H9 (cell line): ENCODE measurements at regions not wholly inside any gene's neighbourhood (a gene's known extent, or its start where the extent isn't known, plus 50 kb on each side); places are given as distances from the start of the nearest gene placed in this dataset.

ENCODE experiments used
- DNase-seq: peaks from one replicate; pipeline ENCODE4 v3.0.0-alpha.2; 2017
- H2AFZ ChIP-seq: one replicate; pipeline ENCODE4 v1.6.1; 2013; ENCODE audit warnings: mild to moderate bottlenecking, low read length, control low read depth, moderate library complexity
- H2AK5ac ChIP-seq: 2 replicates; pipeline ENCODE4 v1.6.1; 2013; ENCODE audit warnings: low read length, control low read depth, mixed read lengths; ENCODE audit not compliant: insufficient read length
- H2BK120ac ChIP-seq: one replicate; pipeline ENCODE4 v1.6.1; 2013; ENCODE audit warnings: low read depth, mild to moderate bottlenecking, low read length, control low read depth, inconsistent platforms; ENCODE audit not compliant: poor library complexity, severe bottlenecking
- H2BK12ac ChIP-seq: 2 replicates; pipeline ENCODE4 v1.6.1; 2013; ENCODE audit warnings: low read length, control low read depth, mixed read lengths, low read depth; ENCODE audit not compliant: insufficient read length
- H2BK15ac ChIP-seq: 2 replicates; pipeline ENCODE4 v1.6.1; 2013; ENCODE audit warnings: low read depth, low read length, control low read depth
- H2BK20ac ChIP-seq: one replicate; pipeline ENCODE4 v1.6.1; 2013; ENCODE audit warnings: low read depth, mild to moderate bottlenecking, low read length, control low read depth, inconsistent platforms; ENCODE audit not compliant: poor library complexity, severe bottlenecking
- H2BK5ac ChIP-seq: 2 replicates; pipeline ENCODE4 v1.6.1; 2013; ENCODE audit warnings: low read length, control low read depth, mixed read lengths; ENCODE audit not compliant: insufficient read length
- H3K14ac ChIP-seq: 2 replicates; pipeline ENCODE4 v1.6.1; 2013; ENCODE audit warnings: low read length, control low read depth; ENCODE audit not compliant: insufficient read depth
- H3K18ac ChIP-seq: 2 replicates; pipeline ENCODE4 v1.6.1; 2013; ENCODE audit warnings: low read depth, mild to moderate bottlenecking, mixed read lengths, low read length, control low read depth; ENCODE audit not compliant: insufficient read length
- H3K23ac ChIP-seq: 2 replicates; pipeline ENCODE4 v1.6.1; 2013; ENCODE audit warnings: low read length, control low read depth, mixed read lengths, low read depth; ENCODE audit not compliant: insufficient read length
- H3K23me2 ChIP-seq: 2 replicates; pipeline ENCODE4 v1.6.1; 2013; ENCODE audit warnings: low read depth, mild to moderate bottlenecking, mixed read lengths, low read length, control low read depth; ENCODE audit not compliant: insufficient read length, poor library complexity, severe bottlenecking
- H3K27ac ChIP-seq: 2 replicates; pipeline ENCODE4 v1.5.1; 2013; ENCODE audit warnings: low read length, control low read depth, mixed read lengths, low read depth; ENCODE audit not compliant: insufficient read length
- H3K27me3 ChIP-seq: 2 replicates; pipeline ENCODE4 v1.6.1; 2013; ENCODE audit warnings: low read length, control low read depth, inconsistent platforms; ENCODE audit not compliant: insufficient read depth
- H3K4ac ChIP-seq: 2 replicates; pipeline ENCODE4 v1.6.1; 2013; ENCODE audit warnings: low read depth, mild to moderate bottlenecking, control low read depth, inconsistent platforms, low read length, moderate library complexity
- H3K4me1 ChIP-seq: 2 replicates; pipeline ENCODE4 v1.6.1; 2013; ENCODE audit warnings: low read length, control low read depth, inconsistent platforms; ENCODE audit not compliant: insufficient read depth
- H3K4me2 ChIP-seq: 2 replicates; pipeline ENCODE4 v1.6.1; 2013; ENCODE audit warnings: low read length, control low read depth, mixed read lengths; ENCODE audit not compliant: insufficient read length, insufficient read depth
- H3K56ac ChIP-seq: 2 replicates; pipeline ENCODE4 v1.6.1; 2013; ENCODE audit warnings: low read depth, mild to moderate bottlenecking, mixed read lengths, low read length, control low read depth; ENCODE audit not compliant: insufficient read length
- H3K79me1 ChIP-seq: 2 replicates; pipeline ENCODE4 v1.6.1; 2013; ENCODE audit warnings: low read depth, mild to moderate bottlenecking, moderate library complexity, low read length, control low read depth, inconsistent platforms; ENCODE audit not compliant: insufficient read depth, poor library complexity, severe bottlenecking
- H3K79me2 ChIP-seq: 2 replicates; pipeline ENCODE4 v1.6.1; 2013; ENCODE audit warnings: low read length, control low read depth, inconsistent platforms; ENCODE audit not compliant: insufficient read depth
- H3K9ac ChIP-seq: 2 replicates; pipeline ENCODE4 v1.6.1; 2013; ENCODE audit warnings: low read length, control low read depth, mixed read lengths; ENCODE audit not compliant: insufficient read length; ENCODE audit errors: extremely low read depth
- H3K9me3 ChIP-seq: one replicate; pipeline ENCODE4 v1.6.1; 2013; ENCODE audit warnings: low read depth, low read length, inconsistent platforms; ENCODE audit not compliant: control insufficient read depth
- H3T11ph ChIP-seq: one replicate; pipeline ENCODE4 v1.6.1; 2013; ENCODE audit warnings: mild to moderate bottlenecking, low read length, control low read depth, inconsistent platforms
- H4K20me1 ChIP-seq: one replicate; pipeline ENCODE4 v1.6.1; 2013; ENCODE audit not compliant: control insufficient read depth, insufficient read length, insufficient read depth
- H4K5ac ChIP-seq: 2 replicates; pipeline ENCODE4 v1.6.1; 2013; ENCODE audit warnings: low read depth, mild to moderate bottlenecking, mixed read lengths, low read length, control low read depth; ENCODE audit not compliant: insufficient read length
- H4K8ac ChIP-seq: replicated peaks from 2 replicates; pipeline ENCODE4 v1.6.1; 2013; ENCODE audit warnings: low read length, control low read depth, mixed read lengths, low read depth; ENCODE audit not compliant: insufficient read length
- H4K91ac ChIP-seq: 2 replicates; pipeline ENCODE4 v1.6.1; 2013; ENCODE audit warnings: low read depth, mild to moderate bottlenecking, moderate library complexity, mixed read lengths, low read length, control low read depth; ENCODE audit not compliant: insufficient read length
- H3K27ac Mint-ChIP-seq, 3 experiments: 2 replicates in 2 of 3; 3 replicates in 1 of 3; pipeline ENCODE4 v1.8.0; 2020 to 2021; ENCODE audit warnings: mixed read lengths in 3 of 3, mild to moderate bottlenecking in 1 of 3, moderate library complexity in 1 of 3
- H3K27me3 Mint-ChIP-seq: 2 replicates; pipeline ENCODE4 v1.8.0; 2021; ENCODE audit warnings: low read depth, mild to moderate bottlenecking, moderate library complexity, mixed read lengths
- H3K36me3 Mint-ChIP-seq, 3 experiments: 2 replicates in 2 of 3; 3 replicates in 1 of 3; pipeline ENCODE4 v1.8.0; 2020 to 2021; ENCODE audit warnings: low read depth in 3 of 3, mixed read lengths in 3 of 3; ENCODE audit not compliant: insufficient read depth in 1 of 3
- H3K4me1 Mint-ChIP-seq, 2 experiments: 2 replicates each; pipeline ENCODE4 v1.8.0; 2020; ENCODE audit warnings: mixed read lengths in 2 of 2
- H3K4me3 Mint-ChIP-seq, 2 experiments: 2 replicates in 1 of 2; 3 replicates in 1 of 2; pipeline ENCODE4 v1.8.0; 2020 to 2021; ENCODE audit warnings: mild to moderate bottlenecking in 2 of 2, mixed read lengths in 2 of 2, moderate library complexity in 1 of 2
- H3K9me3 Mint-ChIP-seq, 2 experiments: 2 replicates in 1 of 2; 3 replicates in 1 of 2; pipeline ENCODE4 v1.8.0; 2020; ENCODE audit warnings: mild to moderate bottlenecking in 2 of 2, mixed read lengths in 2 of 2, moderate library complexity in 1 of 2
- WGBS: extraction: QIAGEN DNeasy Blood & Tissue Kit; methylation state at CpG from one replicate; pipeline ENCODE4 v1.1.7; 2013; ENCODE audit warnings: missing lambda C conversion rate, low lambda C conversion rate, mixed read lengths; ENCODE audit not compliant: insufficient read length; ENCODE audit errors: extremely low coverage; 5-methylcytosine and 5-hydroxymethylcytosine counted together
- TF ChIP-seq, protein P1 (sequence below): fragments of 200-600 bp; sonication (generic); conservative IDR thresholded peaks from 3 replicates; pipeline ENCODE4 v1.8.0; 2021; ENCODE audit warnings: antibody characterized with exemption, mild to moderate bottlenecking

GRCh38 chr18:22507055-22507454, 89.3 kb upstream of the CTAGE1 start:
- Histone ChIP-seq H2AFZ (no peak overlapping the region), H3K27ac (no peak overlapping the region), H4K5ac (no peak overlapping the region), H3K27me3 (no peaks in the 10 kb centered on the region), H3K4me2 (no peak overlapping the region), H3K4me1 (no peaks in the 10 kb centered on the region), H4K20me1 (no peaks in the 10 kb centered on the region), H3K79me2 (no peaks in the 10 kb centered on the region), H3K56ac (no peak overlapping the region), H2BK20ac (no peak overlapping the region), H3K79me1 (no peaks in the 10 kb centered on the region), H3K4ac (no peak overlapping the region), H3K9me3 (no peaks in the 10 kb centered on the region), H4K91ac (no peak overlapping the region), H3K23me2 (no peaks in the 10 kb centered on the region), H2AK5ac (no peak overlapping the region), H4K8ac (no peak overlapping the region), H3K18ac (no peak overlapping the region), H2BK5ac (no peak overlapping the region), H2BK12ac (no peak overlapping the region), H3K9ac (no peak overlapping the region), H3K23ac (no peak overlapping the region), H3K14ac (no peak overlapping the region), H2BK120ac (no peak overlapping the region), H3T11ph (no peak overlapping the region), H2BK15ac (no peak overlapping the region)
- no peaks in the 10 kb centered on the region; a peak in 1 of 5 replicates for H3K9me3 Mint-ChIP-seq
- H3K4me3 Mint-ChIP-seq, result no peak overlapping the region
- H3K4me1 Mint-ChIP-seq, result no peaks in the 10 kb centered on the region
- TF ChIP-seq, protein P1, sequence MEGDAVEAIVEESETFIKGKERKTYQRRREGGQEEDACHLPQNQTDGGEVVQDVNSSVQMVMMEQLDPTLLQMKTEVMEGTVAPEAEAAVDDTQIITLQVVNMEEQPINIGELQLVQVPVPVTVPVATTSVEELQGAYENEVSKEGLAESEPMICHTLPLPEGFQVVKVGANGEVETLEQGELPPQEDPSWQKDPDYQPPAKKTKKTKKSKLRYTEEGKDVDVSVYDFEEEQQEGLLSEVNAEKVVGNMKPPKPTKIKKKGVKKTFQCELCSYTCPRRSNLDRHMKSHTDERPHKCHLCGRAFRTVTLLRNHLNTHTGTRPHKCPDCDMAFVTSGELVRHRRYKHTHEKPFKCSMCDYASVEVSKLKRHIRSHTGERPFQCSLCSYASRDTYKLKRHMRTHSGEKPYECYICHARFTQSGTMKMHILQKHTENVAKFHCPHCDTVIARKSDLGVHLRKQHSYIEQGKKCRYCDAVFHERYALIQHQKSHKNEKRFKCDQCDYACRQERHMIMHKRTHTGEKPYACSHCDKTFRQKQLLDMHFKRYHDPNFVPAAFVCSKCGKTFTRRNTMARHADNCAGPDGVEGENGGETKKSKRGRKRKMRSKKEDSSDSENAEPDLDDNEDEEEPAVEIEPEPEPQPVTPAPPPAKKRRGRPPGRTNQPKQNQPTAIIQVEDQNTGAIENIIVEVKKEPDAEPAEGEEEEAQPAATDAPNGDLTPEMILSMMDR, result no peak
- H3K27me3 Mint-ChIP-seq, result no peaks in the 10 kb centered on the region
- H3K27ac Mint-ChIP-seq, result no peak overlapping the region
- no peaks in the 10 kb centered on the region; a peak in 1 of 7 replicates for H3K36me3 Mint-ChIP-seq
- no CpG with 5 or more reads among the region's 2 CpGs for WGBS
- DNase-seq, result no peak
